ENCODE measurements at regions not wholly inside any gene's neighbourhood (a gene's known extent, or its start where the extent isn't known, plus 50 kb on each side); places are given as distances from the start of the nearest gene placed in this dataset.
A peak's percentile ranks its signal among the peaks of the same experiment; 100 is the strongest.

- H3K4me3 ChIP-seq (ENCODE audit: low read depth, low read length), result no peak overlapping the region
- no peak for DNase-seq (ENCODE audit: low read depth)
- no peak for TF ChIP-seq CTCF (IDR thresholded peaks at IDR 0.05; ENCODE audit: insufficient read depth, low read length)
These were observed 550.0 kb upstream of the ALCAM start for GRCh38 chr3:104816716-104817115.

GRCh38 chr3:104819333-104819732 is 547.4 kb upstream of the ALCAM start:
- DNase-seq (ENCODE audit: low read depth), result no peak
- H3K4me3 ChIP-seq (ENCODE audit: low read depth, low read length), result no peak overlapping the region
- TF ChIP-seq CTCF (IDR thresholded peaks at IDR 0.05; ENCODE audit: insufficient read depth, low read length), result no peak

GRCh38 chr3:104820959-104821358 is 545.8 kb upstream of the ALCAM start:
- no peak overlapping the region for H3K4me3 ChIP-seq (ENCODE audit: low read depth, low read length)
- no peak for DNase-seq (ENCODE audit: low read depth)
- no peak for TF ChIP-seq CTCF (IDR thresholded peaks at IDR 0.05; ENCODE audit: insufficient read depth, low read length)

- no peak for TF ChIP-seq CTCF (IDR thresholded peaks at IDR 0.05; ENCODE audit: insufficient read depth, low read length)
- no peak for DNase-seq (ENCODE audit: low read depth)
- H3K4me3 ChIP-seq (ENCODE audit: low read depth, low read length), result no peak overlapping the region
These were observed 541.6 kb upstream of the ALCAM start for GRCh38 chr3:104825116-104825515.

- no peak for TF ChIP-seq CTCF (IDR thresholded peaks at IDR 0.05; ENCODE audit: insufficient read depth, low read length)
- no peak overlapping the region for H3K4me3 ChIP-seq (ENCODE audit: low read depth, low read length)
- peak; percentile 58 for DNase-seq (ENCODE audit: low read depth)
These were observed 535.6 kb upstream of the ALCAM start for GRCh38 chr3:104831071-104831470.

GRCh38 chr3:104832530-104832929 is 534.2 kb upstream of the ALCAM start:
- H3K4me3 ChIP-seq (ENCODE audit: low read depth, low read length), result no peak overlapping the region
- TF ChIP-seq CTCF (IDR thresholded peaks at IDR 0.05; ENCODE audit: insufficient read depth, low read length), result no peak
- no peak for DNase-seq (ENCODE audit: low read depth)

GRCh38 chr3:104835376-104835775 is 531.3 kb upstream of the ALCAM start:
- no peak for TF ChIP-seq CTCF (IDR thresholded peaks at IDR 0.05; ENCODE audit: insufficient read depth, low read length)
- no peak for DNase-seq (ENCODE audit: low read depth)
- H3K4me3 ChIP-seq (ENCODE audit: low read depth, low read length), result no peak overlapping the region

All from fibroblast of the aortic adventitia (primary cell).